SK-N-SH treated with all-trans-retinoic acid at 6 μM for 48 hours (cell line): ENCODE measurements at regions not wholly inside any gene's neighbourhood (a gene's known extent, or its start where the extent isn't known, plus 50 kb on each side); places are given as distances from the start of the nearest gene placed in this dataset.

Source experiments
- ARNTL ChIP-seq: fragments of 450-650 bp; formaldehyde crosslinking; IDR thresholded peaks from 2 replicates; pipeline ENCODE4 v1.5.0; 2020; ENCODE audit warnings: low read depth, mild to moderate bottlenecking, moderate library complexity, borderline replicate concordance
- PATZ1 ChIP-seq: fragments of 250-450 bp; sonication (Bioruptor Pico); IDR thresholded peaks from 2 replicates; pipeline ENCODE4 v1.8.0; 2020; ENCODE audit warnings: mild to moderate bottlenecking, moderate library complexity, borderline replicate concordance
- RARB ChIP-seq: fragments of 250-450 bp; sonication (Bioruptor Pico); IDR thresholded peaks from 2 replicates; pipeline ENCODE4 v1.8.0; 2021; ENCODE audit warnings: mild to moderate bottlenecking, moderate library complexity

- TF ChIP-seq PATZ1 (CRISPR knock-in tag) (no peak), ARNTL (CRISPR knock-in tag) (no peak), RARB (CRISPR knock-in tag) (no peak)
Measured at GRCh38 chr12:124491856-124492420, 75.5 kb downstream of the NCOR2 start.
